Cardiac muscle cell (in vitro differentiated cells and primary cell): ENCODE measurements at regions not wholly inside any gene's neighbourhood (a gene's known extent, or its start where the extent isn't known, plus 50 kb on each side); places are given as distances from the start of the nearest gene placed in this dataset.
A peak's percentile ranks its signal among the peaks of the same experiment; 100 is the strongest.

ENCODE experiments used
- DNase-seq, 2 donors: peaks; one replicate each; pipeline versions ENCODE4 v3.0.0 to v3.0.0-alpha.2; 2010 to 2017; ENCODE audit warnings: low read depth in 1 of 2, low spot score in 1 of 2
- H3K27ac ChIP-seq: fragments of 200-600 bp; sonication (generic); 2 replicates; pipeline ENCODE4 v1.5.1; 2016
- H3K27me3 ChIP-seq: fragments of 200-600 bp; sonication (generic); 2 replicates; pipeline ENCODE4 v1.6.0; 2016; ENCODE audit warnings: control low read depth
- H3K36me3 ChIP-seq: fragments of 200-600 bp; sonication (generic); 2 replicates; pipeline ENCODE4 v1.5.1; 2016; ENCODE audit warnings: control low read depth
- H3K4me1 ChIP-seq: fragments of 200-600 bp; sonication (generic); 2 replicates; pipeline ENCODE4 v1.8.1; 2017; ENCODE audit warnings: low read depth, mild to moderate bottlenecking, mixed run types
- H3K4me3 ChIP-seq: fragments of 200-600 bp; sonication (generic); 2 replicates; pipeline ENCODE4 v1.5.1; 2016; ENCODE audit warnings: mild to moderate bottlenecking
- H3K9me3 ChIP-seq: fragments of 200-600 bp; sonication (generic); 2 replicates; pipeline ENCODE4 v1.5.1; 2017; ENCODE audit warnings: low read depth, mild to moderate bottlenecking, control low read depth
- TF ChIP-seq, protein P1 (sequence below): IDR thresholded peaks from 2 replicates; pipeline ENCODE4 v1.5.1; 2012; ENCODE audit warnings: low read depth, mild to moderate bottlenecking, low read length

DNA sequence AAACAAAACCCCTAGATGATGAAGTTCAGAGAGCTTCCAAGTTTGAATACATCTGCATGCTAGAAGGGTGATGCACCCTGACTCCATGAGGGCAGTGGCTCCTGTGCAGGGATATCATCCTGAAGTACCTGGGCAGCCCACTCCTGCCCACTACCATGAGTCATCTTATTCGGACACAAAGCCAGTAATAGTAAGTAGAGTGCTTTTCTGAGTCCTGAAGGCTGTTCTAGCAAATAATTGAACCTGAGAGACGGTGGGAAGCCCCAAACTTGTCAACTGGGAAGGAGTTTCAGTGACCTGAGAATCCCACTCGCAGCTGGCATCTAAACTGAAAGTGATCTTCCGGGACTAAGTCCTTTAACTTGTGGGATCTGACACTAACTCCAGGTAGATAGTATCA is 152.9 kb upstream of the COL21A1 start:
- Histone ChIP-seq H3K4me3 (no peak overlapping the region), H3K4me1 (no peaks in the 10 kb centered on the region), H3K36me3 (no peaks in the 10 kb centered on the region), H3K27ac (no peak overlapping the region), H3K9me3 (no peaks in the 10 kb centered on the region), H3K27me3 (no peaks in the 10 kb centered on the region)
- no peak for DNase-seq
- TF ChIP-seq, protein P1, sequence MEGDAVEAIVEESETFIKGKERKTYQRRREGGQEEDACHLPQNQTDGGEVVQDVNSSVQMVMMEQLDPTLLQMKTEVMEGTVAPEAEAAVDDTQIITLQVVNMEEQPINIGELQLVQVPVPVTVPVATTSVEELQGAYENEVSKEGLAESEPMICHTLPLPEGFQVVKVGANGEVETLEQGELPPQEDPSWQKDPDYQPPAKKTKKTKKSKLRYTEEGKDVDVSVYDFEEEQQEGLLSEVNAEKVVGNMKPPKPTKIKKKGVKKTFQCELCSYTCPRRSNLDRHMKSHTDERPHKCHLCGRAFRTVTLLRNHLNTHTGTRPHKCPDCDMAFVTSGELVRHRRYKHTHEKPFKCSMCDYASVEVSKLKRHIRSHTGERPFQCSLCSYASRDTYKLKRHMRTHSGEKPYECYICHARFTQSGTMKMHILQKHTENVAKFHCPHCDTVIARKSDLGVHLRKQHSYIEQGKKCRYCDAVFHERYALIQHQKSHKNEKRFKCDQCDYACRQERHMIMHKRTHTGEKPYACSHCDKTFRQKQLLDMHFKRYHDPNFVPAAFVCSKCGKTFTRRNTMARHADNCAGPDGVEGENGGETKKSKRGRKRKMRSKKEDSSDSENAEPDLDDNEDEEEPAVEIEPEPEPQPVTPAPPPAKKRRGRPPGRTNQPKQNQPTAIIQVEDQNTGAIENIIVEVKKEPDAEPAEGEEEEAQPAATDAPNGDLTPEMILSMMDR: no peak

DNA sequence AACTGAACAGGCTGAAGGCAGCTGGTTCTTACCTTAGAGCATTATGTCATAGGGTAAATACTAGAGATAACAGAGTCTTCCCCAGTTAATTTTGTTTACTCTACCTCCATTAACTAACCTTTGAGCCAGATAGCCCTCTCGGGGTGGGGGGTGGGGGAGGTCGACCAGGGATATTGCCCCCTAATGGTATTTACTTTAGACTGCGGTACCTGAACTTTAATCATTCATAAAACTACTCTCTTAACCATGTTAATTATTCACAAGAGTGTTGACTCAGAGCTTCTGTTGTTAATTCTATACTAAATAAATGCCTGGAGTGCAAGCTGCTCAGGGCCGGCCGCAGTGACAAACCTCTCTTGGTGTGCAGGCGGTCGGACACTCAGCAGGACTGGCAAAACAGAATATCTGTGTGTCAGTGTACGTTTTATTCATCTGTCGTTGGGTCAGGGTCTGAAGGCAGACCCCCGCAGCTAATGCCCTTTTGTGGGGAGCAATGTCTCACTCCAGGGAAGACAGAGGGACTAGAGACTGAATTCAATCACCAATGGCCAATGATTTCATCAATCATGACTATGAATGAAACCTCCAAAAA is 152.4 kb upstream of the COL21A1 start:
- Histone ChIP-seq H3K36me3 (no peaks in the 10 kb centered on the region), H3K4me3 (no peak overlapping the region), H3K27ac (no peak overlapping the region), H3K27me3 (no peaks in the 10 kb centered on the region), H3K4me1 (no peaks in the 10 kb centered on the region), H3K9me3 (no peaks in the 10 kb centered on the region)
- DNase-seq: no peak
- TF ChIP-seq, protein P1: no peak

DNA sequence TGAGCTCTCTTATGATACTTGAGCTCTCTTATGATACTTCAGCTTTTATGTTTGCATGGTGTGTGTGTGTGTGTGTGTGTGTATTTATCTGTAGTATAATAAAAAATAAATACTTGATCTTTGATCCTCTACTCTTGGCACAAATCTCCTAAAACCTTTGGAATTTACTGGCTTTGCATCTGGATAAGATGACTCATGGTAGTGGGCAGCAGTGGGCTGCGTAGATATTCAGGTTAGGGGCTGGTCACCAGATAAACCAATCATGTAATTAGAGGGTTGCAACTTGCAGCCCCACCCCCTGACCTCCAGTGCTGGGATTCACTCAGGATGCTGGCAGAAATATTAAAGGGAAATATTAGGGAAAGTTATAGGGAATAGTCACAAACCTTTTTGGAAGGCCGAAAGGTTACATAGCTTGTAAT is 151.9 kb upstream of the COL21A1 start:
- Histone ChIP-seq H3K9me3 (no peaks in the 10 kb centered on the region), H3K36me3 (no peaks in the 10 kb centered on the region), H3K27ac (no peak overlapping the region), H3K4me3 (no peak overlapping the region), H3K27me3 (no peaks in the 10 kb centered on the region), H3K4me1 (no peaks in the 10 kb centered on the region)
- peak in 1 of 2 donors; percentile 35 for DNase-seq
- TF ChIP-seq, protein P1: no peak

DNA sequence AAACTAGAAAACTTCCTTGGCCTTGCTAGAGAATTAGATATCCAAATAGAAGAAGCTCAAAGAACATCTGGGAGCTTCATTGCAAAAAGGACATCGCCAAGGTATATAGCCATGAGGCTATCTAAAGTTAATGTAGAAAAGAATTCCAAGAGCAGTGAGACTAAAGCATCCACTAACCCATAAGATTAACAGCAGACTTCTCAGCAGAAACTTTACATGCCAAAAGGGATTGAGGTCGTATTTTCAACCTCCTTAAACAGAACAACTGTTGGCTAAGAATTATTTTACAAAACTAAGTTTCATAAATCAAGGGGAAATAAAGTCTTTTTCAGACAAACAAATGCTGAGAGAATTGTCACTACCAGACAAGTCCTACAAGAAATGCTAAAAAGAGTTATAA is 149.1 kb upstream of the COL21A1 start:
- H3K27ac ChIP-seq: no peak overlapping the region
- DNase-seq: no peak
- H3K27me3 ChIP-seq: no peaks in the 10 kb centered on the region
- no peak overlapping the region for H3K4me3 ChIP-seq
- TF ChIP-seq, protein P1: no peak
- no peaks in the 10 kb centered on the region for H3K36me3 ChIP-seq
- no peaks in the 10 kb centered on the region for H3K9me3 ChIP-seq
- no peaks in the 10 kb centered on the region for H3K4me1 ChIP-seq

DNA sequence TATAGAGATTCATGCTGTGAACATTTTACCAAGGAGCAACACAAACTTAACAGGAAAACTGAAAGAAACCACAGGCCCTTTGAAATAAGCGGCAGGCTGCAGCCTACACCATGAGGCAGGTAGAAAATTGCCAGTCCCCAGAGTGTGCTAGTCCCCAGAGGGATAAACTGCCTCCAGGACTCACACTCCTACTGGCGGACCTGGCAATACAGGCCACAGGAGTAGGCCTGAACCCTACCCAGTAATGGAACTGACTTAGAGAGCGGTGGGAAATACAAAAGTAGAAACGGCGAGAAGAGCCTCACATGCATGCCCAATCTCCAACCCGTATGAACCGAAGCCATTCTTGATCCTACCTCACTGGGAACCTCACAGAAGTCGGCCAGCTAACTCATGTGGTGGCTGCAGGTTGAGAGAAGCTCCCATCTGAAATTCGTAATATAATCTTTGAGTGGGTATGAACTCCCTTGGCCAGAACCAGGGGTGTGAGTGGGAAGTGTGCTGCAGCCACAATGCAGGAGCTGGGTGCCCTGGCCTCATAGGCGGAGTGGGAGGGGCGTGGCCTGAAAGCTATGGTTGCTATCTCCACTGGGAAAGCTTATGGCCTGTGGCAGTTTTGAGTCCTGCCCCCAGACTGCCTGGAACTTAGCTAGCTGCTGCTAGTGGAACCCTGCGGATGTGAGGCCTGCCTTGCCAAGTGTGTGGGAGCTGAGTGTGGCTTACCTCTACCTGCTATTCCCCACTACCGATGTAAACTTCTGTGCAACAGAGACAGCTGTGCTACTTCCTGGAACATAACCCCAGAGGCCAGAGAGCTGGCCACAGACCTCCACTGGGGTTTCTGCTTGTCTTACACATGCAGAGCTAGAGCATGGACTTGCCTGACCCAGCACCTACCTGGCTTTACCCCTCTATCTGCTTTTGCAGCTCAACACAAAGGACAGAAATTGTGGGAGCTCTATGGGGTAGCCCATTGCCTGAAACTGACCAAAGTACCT is 146.5 kb upstream of the COL21A1 start:
- Histone ChIP-seq H3K27ac (no peak overlapping the region), H3K27me3 (no peaks in the 10 kb centered on the region), H3K4me1 (no peaks in the 10 kb centered on the region), H3K9me3 (no peaks in the 10 kb centered on the region), H3K4me3 (no peak overlapping the region), H3K36me3 (no peaks in the 10 kb centered on the region)
- no peak for DNase-seq
- TF ChIP-seq, protein P1: no peak
